Right lobe of liver (tissue), 6 donors: ENCODE measurements at regions not wholly inside any gene's neighbourhood (a gene's known extent, or its start where the extent isn't known, plus 50 kb on each side); places are given as distances from the start of the nearest gene placed in this dataset.

Source experiments
- ATAC-seq, 4 donors: fragments of 200-7000 bp; cut with Tn5 transposase; one replicate each; pipeline ENCODE4 v1.9.1; 2020; ENCODE audit warnings: mild to moderate bottlenecking in 4 of 4, moderate library complexity in 4 of 4
- DNase-seq, 3 donors: peaks; one replicate each; pipeline ENCODE4 v3.0.0-alpha.2; 2020
- H3K27ac ChIP-seq, 3 donors: fragments of 200-600 bp; one replicate each; pipeline ENCODE4 v1.8.0; 2022
- H3K27me3 ChIP-seq, 2 donors: fragments of 200-600 bp; one replicate each; pipeline ENCODE4 v1.8.0; 2022
- H3K36me3 ChIP-seq, 4 donors: fragments of 200-600 bp; sonication (generic) in 1 of 4; one replicate each; pipeline versions ENCODE4 v1.5.1 to v1.8.0; 2017 to 2022; ENCODE audit warnings: control low read depth in 1 of 4
- H3K4me1 ChIP-seq, 4 donors: fragments of 200-600 bp; sonication (generic) in 1 of 4; one replicate each; pipeline versions ENCODE4 v1.5.1 to v1.8.0; 2017 to 2022; ENCODE audit warnings: control low read depth in 1 of 4
- H3K4me3 ChIP-seq, 3 donors: fragments of 200-600 bp; one replicate each; pipeline ENCODE4 v1.8.0; 2022
- H3K9me3 ChIP-seq, 4 donors: fragments of 200-600 bp; sonication (generic) in 1 of 4; one replicate each; pipeline versions ENCODE4 v1.5.1 to v1.8.0; 2017 to 2022; ENCODE audit warnings: control low read depth in 1 of 4
- CTCF ChIP-seq, 4 donors: fragments of 200-600 bp in 3 of 4; fragments of 450-650 bp in 1 of 4; IDR thresholded peaks; one replicate each; pipeline versions ENCODE4 v1.5.1 to v1.8.0; 2016 to 2022; ENCODE audit warnings: antibody characterized with exemption in 4 of 4, mild to moderate bottlenecking in 2 of 4
- POLR2A ChIP-seq: fragments of 450-650 bp; IDR thresholded peaks from one replicate; pipeline ENCODE4 v1.6.1; 2017; ENCODE audit warnings: antibody characterized with exemption, mild to moderate bottlenecking
- WGBS: methylation state at CpG from one replicate; pipeline ENCODE4 v1.1.6; 2018; ENCODE audit warnings: low coverage, low lambda C conversion rate; ENCODE audit not compliant: insufficient coverage; ENCODE audit errors: missing lambda C conversion rate; 5-methylcytosine and 5-hydroxymethylcytosine counted together
- intact Hi-C, 2 donors: fragments of 100-400 bp; cut with DNase I; formaldehyde crosslinking; loops; one replicate each; pipeline versions ENCODE4 v1.11.2 to v1.14.1; 2022
- donor health status: DM: no; HTN: yes; CAD: no.
- donor health status: DM: no; HTN: no; CAD: no.
- donor health status: DM: no; HTN: no; CAD: no.
- donor health status: DM: no; HTN: yes; CAD: no.
- donor health status: DM: no; HTN: yes; CAD: no.

- no peak for TF ChIP-seq POLR2A
- TF ChIP-seq CTCF (IDR thresholded peaks at IDR 0.05), result no peak
- Histone ChIP-seq H3K9me3 (no peaks in the 10 kb centered on the region), H3K4me1 (no peaks in the 10 kb centered on the region), H3K27me3 (no peaks in the 10 kb centered on the region), H3K4me3 (no peak overlapping the region), H3K36me3 (no peaks in the 10 kb centered on the region), H3K27ac (no peak overlapping the region)
- no peak for ATAC-seq
- WGBS, result 31% methylated on average over 1 of the region's 1 CpG
- DNase-seq, result no peak
- intact Hi-C loops, result no loop called here
Observed at GRCh38 chr5:125575171-125575890, 828.9 kb upstream of the ZNF608 start.

- H3K4me1 ChIP-seq, result no peaks in the 10 kb centered on the region
- no peaks in the 10 kb centered on the region for H3K9me3 ChIP-seq
- DNase-seq (no peak), ATAC-seq (no peak)
- no peak overlapping the region for H3K4me3 ChIP-seq
- H3K36me3 ChIP-seq, result no peaks in the 10 kb centered on the region
- 42% methylated on average over 5 of the region's 7 CpGs for WGBS
- intact Hi-C loops, result no loop called here
- no peak for TF ChIP-seq POLR2A
- no peak for TF ChIP-seq CTCF (IDR thresholded peaks at IDR 0.05)
- H3K27me3 ChIP-seq, result no peaks in the 10 kb centered on the region
- no peak overlapping the region for H3K27ac ChIP-seq
Observed at GRCh38 chr5:125575891-125576505, 829.6 kb upstream of the ZNF608 start.

GRCh38 chr5:125576822-125577221 lies 830.4 kb upstream of the ZNF608 start:
- no peak for DNase-seq
- intact Hi-C loops, result no loop called here
- ATAC-seq, result no peak
- Histone ChIP-seq H3K4me1 (no peaks in the 10 kb centered on the region), H3K4me3 (no peak overlapping the region), H3K27me3 (no peaks in the 10 kb centered on the region), H3K9me3 (no peaks in the 10 kb centered on the region), H3K27ac (no peak overlapping the region), H3K36me3 (no peaks in the 10 kb centered on the region)
- 49% methylated on average over 3 of the region's 3 CpGs for WGBS
- no peak for TF ChIP-seq POLR2A
- TF ChIP-seq CTCF (IDR thresholded peaks at IDR 0.05), result no peak

DNA sequence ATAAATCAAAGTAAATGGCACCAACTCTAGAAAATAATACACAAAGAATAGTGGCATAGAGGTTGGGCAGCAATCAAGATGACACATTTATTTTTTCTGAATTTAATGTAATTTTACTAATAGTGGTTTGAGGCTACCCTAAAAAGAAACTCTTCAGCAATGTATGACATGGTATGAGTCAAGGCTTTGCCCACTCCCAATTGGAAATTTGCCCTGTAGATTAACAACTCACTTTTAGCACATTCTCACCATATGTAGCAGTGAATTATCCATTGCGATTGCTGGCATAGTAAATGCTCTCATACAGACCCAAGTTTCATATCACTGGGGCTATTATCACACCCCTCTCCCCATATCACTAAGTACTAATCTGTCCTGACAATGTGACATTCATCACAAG lies 832.1 kb upstream of the ZNF608 start:
- Histone ChIP-seq H3K36me3 (no peaks in the 10 kb centered on the region), H3K27ac (no peak overlapping the region), H3K9me3 (no peaks in the 10 kb centered on the region), H3K4me3 (no peak overlapping the region), H3K4me1 (peaks cover 0 to 14% (median 0%) of the 10 kb centered on the region in 4 donors), H3K27me3 (no peaks in the 10 kb centered on the region)
- ATAC-seq, result no peak
- WGBS, result 38% methylated on average over 1 of the region's 1 CpG
- no peak for TF ChIP-seq CTCF (IDR thresholded peaks at IDR 0.05)
- TF ChIP-seq POLR2A, result no peak
- DNase-seq, result no peak
- intact Hi-C loops, result no loop called here
